ENCODE measurements at regions not wholly inside any gene's neighbourhood (a gene's known extent, or its start where the extent isn't known, plus 50 kb on each side); places are given as distances from the start of the nearest gene placed in this dataset.

DNA sequence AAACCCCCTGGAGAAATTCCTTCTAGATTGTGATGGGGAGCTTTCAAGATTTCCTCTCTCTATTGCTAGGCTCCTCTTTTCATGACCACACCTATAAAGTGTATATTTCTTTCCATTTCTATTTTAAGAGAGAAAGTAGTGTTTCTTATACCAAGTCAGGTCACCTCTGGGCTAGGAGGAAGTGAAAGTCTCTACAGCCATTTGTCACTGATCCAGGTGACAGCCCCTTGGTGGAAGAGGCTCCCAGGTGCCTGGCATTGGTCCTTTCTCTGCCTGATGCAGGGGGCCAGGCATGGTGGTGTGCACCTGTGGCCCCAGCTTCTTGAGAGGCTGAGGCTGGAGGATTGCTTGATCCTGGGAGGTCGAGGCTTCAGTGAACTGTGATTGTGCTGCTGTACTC, 64.7 kb downstream of the DHCR7 start:
- no peaks in the 10 kb centered on the region for H3K27me3 ChIP-seq
- no peak overlapping the region for H3K27ac ChIP-seq
- H3K4me1 ChIP-seq = no peaks in the 10 kb centered on the region
- intact Hi-C loops (cut with DNase I) = no loop called here
- no peaks in the 10 kb centered on the region for H3K9me3 ChIP-seq
- TF ChIP-seq POLR2A (IDR thresholded peaks at IDR 0.05) = no peak
- TF ChIP-seq, protein P1, sequence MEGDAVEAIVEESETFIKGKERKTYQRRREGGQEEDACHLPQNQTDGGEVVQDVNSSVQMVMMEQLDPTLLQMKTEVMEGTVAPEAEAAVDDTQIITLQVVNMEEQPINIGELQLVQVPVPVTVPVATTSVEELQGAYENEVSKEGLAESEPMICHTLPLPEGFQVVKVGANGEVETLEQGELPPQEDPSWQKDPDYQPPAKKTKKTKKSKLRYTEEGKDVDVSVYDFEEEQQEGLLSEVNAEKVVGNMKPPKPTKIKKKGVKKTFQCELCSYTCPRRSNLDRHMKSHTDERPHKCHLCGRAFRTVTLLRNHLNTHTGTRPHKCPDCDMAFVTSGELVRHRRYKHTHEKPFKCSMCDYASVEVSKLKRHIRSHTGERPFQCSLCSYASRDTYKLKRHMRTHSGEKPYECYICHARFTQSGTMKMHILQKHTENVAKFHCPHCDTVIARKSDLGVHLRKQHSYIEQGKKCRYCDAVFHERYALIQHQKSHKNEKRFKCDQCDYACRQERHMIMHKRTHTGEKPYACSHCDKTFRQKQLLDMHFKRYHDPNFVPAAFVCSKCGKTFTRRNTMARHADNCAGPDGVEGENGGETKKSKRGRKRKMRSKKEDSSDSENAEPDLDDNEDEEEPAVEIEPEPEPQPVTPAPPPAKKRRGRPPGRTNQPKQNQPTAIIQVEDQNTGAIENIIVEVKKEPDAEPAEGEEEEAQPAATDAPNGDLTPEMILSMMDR (IDR thresholded peaks at IDR 0.05) = no peak
- 67 to 89% methylated on average over 1 of the region's 1 CpG for WGBS, 2 donors
- H3K36me3 ChIP-seq = no peaks in the 10 kb centered on the region
- DNase-seq = no peak
- H3K4me3 ChIP-seq (replicated peaks in 1 of 3) = no peak overlapping the region

DNA sequence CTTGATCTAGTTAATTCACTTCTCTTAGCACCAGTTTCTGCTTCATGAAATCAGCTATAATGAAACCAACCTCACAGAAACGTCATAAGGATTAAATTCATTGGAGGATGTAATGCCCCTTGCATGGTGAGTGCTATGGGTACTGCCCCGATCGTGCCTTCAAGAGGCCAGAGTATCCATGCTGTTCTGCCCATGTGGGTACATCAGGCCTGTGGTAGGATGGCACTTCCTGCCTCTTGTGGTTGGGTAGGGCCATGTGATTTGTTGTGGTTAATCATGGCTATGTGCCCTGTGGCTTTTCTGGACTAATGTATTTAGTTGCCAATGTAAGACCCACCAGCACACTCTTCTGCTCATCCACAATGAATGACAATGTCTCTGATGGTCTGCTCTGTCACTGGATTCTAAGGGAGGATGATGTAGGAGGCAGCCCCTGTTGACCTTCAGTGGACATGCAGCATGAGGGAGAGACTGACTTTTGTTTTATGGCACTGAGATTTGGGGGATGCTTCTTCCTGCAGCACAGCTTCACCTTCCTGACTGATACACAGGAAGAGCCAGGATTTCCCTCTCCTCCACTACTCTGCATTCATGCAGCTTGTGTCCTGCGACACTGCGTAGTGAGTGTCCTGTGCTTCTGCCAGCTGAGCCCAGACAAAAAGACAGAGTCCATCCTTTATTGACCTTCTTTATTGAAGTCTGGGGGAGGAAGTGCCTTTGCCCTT, 66.2 kb downstream of the DHCR7 start:
- no peak for DNase-seq
- Histone ChIP-seq H3K9me3 (no peaks in the 10 kb centered on the region), H3K4me1 (no peaks in the 10 kb centered on the region), H3K27me3 (no peaks in the 10 kb centered on the region), H3K27ac (no peak overlapping the region), H3K36me3 (no peaks in the 10 kb centered on the region), H3K4me3 (replicated peaks in 1 of 3) (no peak overlapping the region)
- intact Hi-C loops (cut with DNase I) = no loop called here
- no peak for TF ChIP-seq POLR2A (IDR thresholded peaks at IDR 0.05)
- TF ChIP-seq, protein P1 (IDR thresholded peaks at IDR 0.05) = no peak
- 87 to 90% methylated on average over 5 of the region's 5 CpGs for WGBS, 2 donors

DNA sequence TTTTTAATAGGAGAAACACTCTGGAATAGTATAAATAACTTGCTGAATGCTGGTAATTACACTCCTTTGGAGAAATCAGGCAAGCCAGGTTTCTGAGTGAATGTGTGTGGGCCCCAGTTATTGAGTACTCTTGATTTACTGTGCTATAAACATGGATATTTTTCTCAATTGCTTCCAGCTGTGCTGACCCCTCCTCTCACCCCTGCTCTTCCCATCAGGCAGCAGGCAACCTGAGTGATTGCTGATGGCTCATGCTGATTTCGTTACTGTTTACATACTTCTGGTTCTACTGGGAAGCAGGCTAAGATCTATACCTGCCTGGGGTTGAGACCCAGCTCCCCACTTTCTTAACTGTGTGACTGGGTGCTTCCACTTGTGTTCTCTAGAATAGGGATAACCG, 68.5 kb downstream of the DHCR7 start:
- TF ChIP-seq, protein P1 (IDR thresholded peaks at IDR 0.05) = no peak
- no peak for TF ChIP-seq POLR2A (IDR thresholded peaks at IDR 0.05)
- no peak overlapping the region for H3K4me3 ChIP-seq (replicated peaks in 1 of 3)
- no peak overlapping the region for H3K27ac ChIP-seq
- intact Hi-C loops (cut with DNase I) = no loop called here
- H3K4me1 ChIP-seq = no peaks in the 10 kb centered on the region
- WGBS, 2 donors = 67 to 85% methylated on average over 2 of the region's 2 CpGs
- H3K36me3 ChIP-seq = no peaks in the 10 kb centered on the region
- H3K9me3 ChIP-seq = no peaks in the 10 kb centered on the region
- no peak for DNase-seq
- no peaks in the 10 kb centered on the region for H3K27me3 ChIP-seq

DNA sequence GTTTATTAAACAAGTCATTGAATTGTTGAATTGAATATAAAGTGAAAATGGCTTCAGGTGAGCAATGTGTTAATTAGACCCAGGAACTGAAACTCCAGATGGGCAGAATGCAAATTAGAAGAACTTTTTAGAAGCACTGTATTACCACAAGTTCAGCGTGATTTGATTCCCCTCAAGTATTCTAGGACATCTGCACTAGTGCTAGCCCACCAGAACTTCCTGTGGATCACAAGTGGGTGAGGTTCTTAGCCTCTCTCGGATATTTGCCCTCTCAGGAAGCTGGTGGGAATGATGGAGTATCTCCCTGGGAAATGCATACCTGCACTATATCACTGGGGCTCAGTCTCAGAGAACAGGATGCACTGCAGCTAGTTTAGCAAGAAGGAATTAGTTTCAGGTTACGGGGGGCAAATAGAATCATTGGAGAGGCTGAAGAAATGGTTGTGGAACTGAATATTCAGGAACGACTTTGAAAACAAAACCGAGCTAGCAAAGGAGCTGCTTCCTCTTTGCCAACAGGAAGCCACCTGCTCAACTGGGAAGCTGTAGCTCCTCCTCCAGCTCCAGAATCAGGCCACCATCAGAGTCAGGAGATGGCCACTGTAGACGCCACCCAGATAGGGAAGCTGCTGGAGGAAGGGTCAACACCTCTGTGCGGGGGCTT, 74.3 kb downstream of the DHCR7 start:
- Histone ChIP-seq H3K4me1 (no peaks in the 10 kb centered on the region), H3K36me3 (no peaks in the 10 kb centered on the region), H3K9me3 (no peaks in the 10 kb centered on the region), H3K27ac (no peak overlapping the region), H3K27me3 (no peaks in the 10 kb centered on the region), H3K4me3 (replicated peaks in 1 of 3) (no peak overlapping the region)
- intact Hi-C loops (cut with DNase I) = no loop called here
- TF ChIP-seq, protein P1 (IDR thresholded peaks at IDR 0.05) = no peak
- TF ChIP-seq POLR2A (IDR thresholded peaks at IDR 0.05) = no peak
- 67 to 72% methylated on average over 7 of the region's 7 CpGs for WGBS, 2 donors
- DNase-seq = no peak
